ENCODE measurements at regions not wholly inside any gene's neighbourhood (a gene's known extent, or its start where the extent isn't known, plus 50 kb on each side); places are given as distances from the start of the nearest gene placed in this dataset.

- Histone ChIP-seq H3K4me2 (no peak overlapping the region), H4K20me1 (replicated peaks; ENCODE audit: insufficient read depth) (no peaks in the 10 kb centered on the region), H3K4me1 (ENCODE audit: insufficient read depth) (no peaks in the 10 kb centered on the region), H3K27ac (ENCODE audit: low read depth) (no peak overlapping the region), H3K9me2 (ENCODE audit: insufficient read depth) (no peaks in the 10 kb centered on the region), H3K27me3 (ENCODE audit: insufficient read depth) (no peaks in the 10 kb centered on the region), H3K4me3 (no peak overlapping the region), H3K79me2 (replicated peaks; ENCODE audit: insufficient read depth) (no peaks in the 10 kb centered on the region), H2AFZ (no peak overlapping the region), H3F3A (replicated peaks; ENCODE audit: low read depth) (no peaks in the 10 kb centered on the region), H3K36me3 (ENCODE audit: insufficient read depth) (no peaks in the 10 kb centered on the region)
- H3K4me3 Mint-ChIP-seq: no peak overlapping the region
- no peaks in the 10 kb centered on the region for H3K4me1 Mint-ChIP-seq
- H3K27me3 Mint-ChIP-seq (ENCODE audit: insufficient read depth, low read depth, poor library complexity): no peaks in the 10 kb centered on the region
- no peak for ATAC-seq
- no peaks in the 10 kb centered on the region for H3K36me3 Mint-ChIP-seq (ENCODE audit: low read depth)
- H3K27ac Mint-ChIP-seq: no peak overlapping the region
- no peak for DNase-seq (ENCODE audit: low spot score)
- no peak for TF ChIP-seq ZNF331 (CRISPR knock-in tag; IDR thresholded peaks at IDR 0.05; ENCODE audit: low read depth)
- TF ChIP-seq ZNF462 (CRISPR knock-in tag; IDR thresholded peaks at IDR 0.05): no peak
- TF ChIP-seq STAT1 (IDR thresholded peaks at IDR 0.05; ENCODE audit: unreplicated experiment): no peak
- TF ChIP-seq, protein P1, sequence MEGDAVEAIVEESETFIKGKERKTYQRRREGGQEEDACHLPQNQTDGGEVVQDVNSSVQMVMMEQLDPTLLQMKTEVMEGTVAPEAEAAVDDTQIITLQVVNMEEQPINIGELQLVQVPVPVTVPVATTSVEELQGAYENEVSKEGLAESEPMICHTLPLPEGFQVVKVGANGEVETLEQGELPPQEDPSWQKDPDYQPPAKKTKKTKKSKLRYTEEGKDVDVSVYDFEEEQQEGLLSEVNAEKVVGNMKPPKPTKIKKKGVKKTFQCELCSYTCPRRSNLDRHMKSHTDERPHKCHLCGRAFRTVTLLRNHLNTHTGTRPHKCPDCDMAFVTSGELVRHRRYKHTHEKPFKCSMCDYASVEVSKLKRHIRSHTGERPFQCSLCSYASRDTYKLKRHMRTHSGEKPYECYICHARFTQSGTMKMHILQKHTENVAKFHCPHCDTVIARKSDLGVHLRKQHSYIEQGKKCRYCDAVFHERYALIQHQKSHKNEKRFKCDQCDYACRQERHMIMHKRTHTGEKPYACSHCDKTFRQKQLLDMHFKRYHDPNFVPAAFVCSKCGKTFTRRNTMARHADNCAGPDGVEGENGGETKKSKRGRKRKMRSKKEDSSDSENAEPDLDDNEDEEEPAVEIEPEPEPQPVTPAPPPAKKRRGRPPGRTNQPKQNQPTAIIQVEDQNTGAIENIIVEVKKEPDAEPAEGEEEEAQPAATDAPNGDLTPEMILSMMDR (conservative IDR thresholded peaks at IDR 0.05; ENCODE audit: low read depth in 2 of 2): no peak
- no peak for TF ChIP-seq NANOG (IDR thresholded peaks at IDR 0.05; ENCODE audit: borderline replicate concordance)
- TF ChIP-seq ZNF114 (CRISPR knock-in tag; IDR thresholded peaks at IDR 0.05): no peak
- TF ChIP-seq EZH2phosphoT487 (IDR thresholded peaks at IDR 0.05; ENCODE audit: unreplicated experiment): no peak
- TF ChIP-seq, protein P2, sequence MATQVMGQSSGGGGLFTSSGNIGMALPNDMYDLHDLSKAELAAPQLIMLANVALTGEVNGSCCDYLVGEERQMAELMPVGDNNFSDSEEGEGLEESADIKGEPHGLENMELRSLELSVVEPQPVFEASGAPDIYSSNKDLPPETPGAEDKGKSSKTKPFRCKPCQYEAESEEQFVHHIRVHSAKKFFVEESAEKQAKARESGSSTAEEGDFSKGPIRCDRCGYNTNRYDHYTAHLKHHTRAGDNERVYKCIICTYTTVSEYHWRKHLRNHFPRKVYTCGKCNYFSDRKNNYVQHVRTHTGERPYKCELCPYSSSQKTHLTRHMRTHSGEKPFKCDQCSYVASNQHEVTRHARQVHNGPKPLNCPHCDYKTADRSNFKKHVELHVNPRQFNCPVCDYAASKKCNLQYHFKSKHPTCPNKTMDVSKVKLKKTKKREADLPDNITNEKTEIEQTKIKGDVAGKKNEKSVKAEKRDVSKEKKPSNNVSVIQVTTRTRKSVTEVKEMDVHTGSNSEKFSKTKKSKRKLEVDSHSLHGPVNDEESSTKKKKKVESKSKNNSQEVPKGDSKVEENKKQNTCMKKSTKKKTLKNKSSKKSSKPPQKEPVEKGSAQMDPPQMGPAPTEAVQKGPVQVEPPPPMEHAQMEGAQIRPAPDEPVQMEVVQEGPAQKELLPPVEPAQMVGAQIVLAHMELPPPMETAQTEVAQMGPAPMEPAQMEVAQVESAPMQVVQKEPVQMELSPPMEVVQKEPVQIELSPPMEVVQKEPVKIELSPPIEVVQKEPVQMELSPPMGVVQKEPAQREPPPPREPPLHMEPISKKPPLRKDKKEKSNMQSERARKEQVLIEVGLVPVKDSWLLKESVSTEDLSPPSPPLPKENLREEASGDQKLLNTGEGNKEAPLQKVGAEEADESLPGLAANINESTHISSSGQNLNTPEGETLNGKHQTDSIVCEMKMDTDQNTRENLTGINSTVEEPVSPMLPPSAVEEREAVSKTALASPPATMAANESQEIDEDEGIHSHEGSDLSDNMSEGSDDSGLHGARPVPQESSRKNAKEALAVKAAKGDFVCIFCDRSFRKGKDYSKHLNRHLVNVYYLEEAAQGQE (IDR thresholded peaks at IDR 0.05; ENCODE audit: unreplicated experiment): no peak
- TF ChIP-seq ETS1 (IDR thresholded peaks at IDR 0.05): no peak
- no peak for TF ChIP-seq JUNB (IDR thresholded peaks at IDR 0.05; ENCODE audit: unreplicated experiment)
- no peak for TF ChIP-seq EZH2 (IDR thresholded peaks at IDR 0.05; ENCODE audit: low read depth, unreplicated experiment)
- no peak for TF ChIP-seq POLR2AphosphoS5 (IDR thresholded peaks at IDR 0.05; ENCODE audit: low read depth)
- 0 out of 3 replicates have a peak, but pooled peaks cover 3% of the 10 kb centered on the region for H3K9me3 Mint-ChIP-seq
These were observed 131.7 kb upstream of the PDE1A start for GRCh38 chr2:182558564-182558963.
